ENCODE measurements at regions not wholly inside any gene's neighbourhood (a gene's known extent, or its start where the extent isn't known, plus 50 kb on each side); places are given as distances from the start of the nearest gene placed in this dataset.

DNA sequence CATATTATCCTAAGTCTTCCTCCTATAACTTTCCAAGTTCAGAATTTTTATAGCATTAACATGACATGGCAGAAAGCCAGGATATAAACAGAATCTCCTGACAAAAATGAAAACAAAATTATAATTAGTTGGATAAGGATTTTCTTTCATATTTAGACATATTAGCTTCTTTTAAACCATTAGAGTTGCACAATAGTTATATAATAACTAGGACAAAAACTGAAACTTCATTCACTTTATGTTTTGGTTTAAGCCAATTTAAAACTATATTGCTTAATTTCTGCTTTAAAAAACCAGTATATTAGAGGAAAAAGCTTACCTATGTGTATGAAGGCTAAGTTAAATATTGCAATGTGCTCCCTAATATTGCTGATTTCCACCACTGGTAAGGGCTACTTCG is 254.8 kb downstream of the GPD2 start:
- H3K4me3 ChIP-seq (replicated peaks; ENCODE audit: low read depth, low read length) = no peak overlapping the region
- no peak for DNase-seq (ENCODE audit: extremely low read depth, low read depth)
- TF ChIP-seq, protein P1, sequence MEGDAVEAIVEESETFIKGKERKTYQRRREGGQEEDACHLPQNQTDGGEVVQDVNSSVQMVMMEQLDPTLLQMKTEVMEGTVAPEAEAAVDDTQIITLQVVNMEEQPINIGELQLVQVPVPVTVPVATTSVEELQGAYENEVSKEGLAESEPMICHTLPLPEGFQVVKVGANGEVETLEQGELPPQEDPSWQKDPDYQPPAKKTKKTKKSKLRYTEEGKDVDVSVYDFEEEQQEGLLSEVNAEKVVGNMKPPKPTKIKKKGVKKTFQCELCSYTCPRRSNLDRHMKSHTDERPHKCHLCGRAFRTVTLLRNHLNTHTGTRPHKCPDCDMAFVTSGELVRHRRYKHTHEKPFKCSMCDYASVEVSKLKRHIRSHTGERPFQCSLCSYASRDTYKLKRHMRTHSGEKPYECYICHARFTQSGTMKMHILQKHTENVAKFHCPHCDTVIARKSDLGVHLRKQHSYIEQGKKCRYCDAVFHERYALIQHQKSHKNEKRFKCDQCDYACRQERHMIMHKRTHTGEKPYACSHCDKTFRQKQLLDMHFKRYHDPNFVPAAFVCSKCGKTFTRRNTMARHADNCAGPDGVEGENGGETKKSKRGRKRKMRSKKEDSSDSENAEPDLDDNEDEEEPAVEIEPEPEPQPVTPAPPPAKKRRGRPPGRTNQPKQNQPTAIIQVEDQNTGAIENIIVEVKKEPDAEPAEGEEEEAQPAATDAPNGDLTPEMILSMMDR (IDR thresholded peaks at IDR 0.05; ENCODE audit: low read depth, low read length, missing control alignments) = no peak

DNA sequence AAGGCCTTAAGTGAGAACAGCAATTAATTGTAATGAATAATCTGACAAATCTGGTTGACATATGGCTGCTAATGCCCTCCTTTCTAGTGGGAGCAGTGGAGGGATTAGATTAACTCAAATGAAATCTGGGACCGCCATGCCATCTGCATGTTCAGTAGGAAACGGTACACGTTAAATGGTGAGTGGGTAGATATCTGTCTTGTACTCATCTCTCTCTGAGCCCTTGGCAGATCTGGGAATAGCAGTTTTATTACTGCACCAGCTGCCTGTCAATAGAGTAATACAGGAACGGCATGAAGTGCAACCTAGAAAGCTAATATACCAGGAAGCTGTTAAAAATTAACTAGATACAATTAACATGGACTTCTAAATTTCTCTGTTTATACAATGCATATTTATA is 258.8 kb downstream of the GPD2 start:
- TF ChIP-seq, protein P1 (IDR thresholded peaks at IDR 0.05; ENCODE audit: low read depth, low read length, missing control alignments) = no peak
- no peak for DNase-seq (ENCODE audit: extremely low read depth, low read depth)
- H3K4me3 ChIP-seq (replicated peaks; ENCODE audit: low read depth, low read length) = no peak overlapping the region

DNA sequence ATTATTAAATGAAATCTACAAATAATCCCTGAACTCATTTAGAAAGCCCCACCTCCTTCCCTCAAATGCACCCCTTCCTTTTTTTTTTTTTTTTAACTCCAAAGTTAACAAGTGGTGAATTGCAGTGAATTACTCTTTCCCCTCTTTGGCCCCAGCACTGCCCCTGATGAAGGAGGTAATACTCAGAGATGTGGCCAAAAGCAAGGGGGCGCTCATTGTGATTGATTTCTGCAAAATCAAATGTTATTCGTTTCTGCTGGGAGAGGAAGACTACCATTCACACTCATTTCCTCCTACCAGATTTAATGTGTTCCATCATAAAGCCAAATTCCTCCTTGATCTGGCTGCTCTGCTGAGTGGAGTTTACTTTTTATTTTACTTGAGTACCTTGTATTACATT is 259.4 kb downstream of the GPD2 start:
- DNase-seq (ENCODE audit: extremely low read depth, low read depth) = no peak
- TF ChIP-seq, protein P1 (IDR thresholded peaks at IDR 0.05; ENCODE audit: low read depth, low read length, missing control alignments) = no peak

DNA sequence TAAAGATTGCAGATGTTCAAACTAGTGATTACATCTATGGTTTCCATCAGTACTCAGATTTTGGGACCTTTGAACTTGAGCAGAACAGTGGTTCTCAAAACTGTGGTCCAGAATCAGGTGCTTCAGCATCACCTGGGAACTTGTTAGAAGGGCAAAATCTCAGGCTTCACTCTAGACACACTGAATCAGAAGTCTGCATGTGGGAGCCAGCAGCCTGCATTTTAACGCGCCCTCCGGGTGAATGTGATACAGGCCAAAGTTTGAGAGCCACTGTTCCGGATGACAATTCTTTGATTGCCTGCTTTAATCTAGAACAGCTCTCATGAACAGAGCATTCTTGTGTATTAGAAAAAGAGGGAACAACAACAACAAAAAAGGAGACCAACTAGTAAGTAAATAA is 261.7 kb downstream of the GPD2 start:
- no peak overlapping the region for H3K4me3 ChIP-seq (replicated peaks; ENCODE audit: low read depth, low read length)
- TF ChIP-seq, protein P1 (IDR thresholded peaks at IDR 0.05; ENCODE audit: low read depth, low read length, missing control alignments) = no peak
- no peak for DNase-seq (ENCODE audit: extremely low read depth, low read depth)

More for the DNA sequence above, 259.4 kb downstream of the GPD2 start:
- no peak overlapping the region for H3K4me3 ChIP-seq (replicated peaks; ENCODE audit: low read depth, low read length)

DNA sequence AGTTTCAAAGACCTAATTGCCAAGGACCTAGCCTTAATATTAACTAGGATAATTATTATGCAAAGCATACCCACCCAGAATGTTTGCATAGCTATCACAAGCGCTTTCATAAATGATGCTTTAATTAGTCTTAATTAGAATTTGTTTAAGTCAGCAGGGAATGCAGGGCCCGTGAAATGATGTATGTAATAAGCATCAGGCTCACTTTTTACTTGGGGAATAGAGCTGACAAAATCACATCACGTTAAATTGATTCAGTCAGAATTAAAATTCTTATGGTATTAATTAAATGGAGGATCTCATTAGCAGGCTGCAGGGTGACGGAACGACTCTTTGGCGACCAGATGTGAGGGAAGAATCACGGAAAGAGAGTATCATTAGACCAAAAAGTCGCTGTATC is 264.5 kb downstream of the GPD2 start:
- no peak overlapping the region for H3K4me3 ChIP-seq (replicated peaks; ENCODE audit: low read depth, low read length)
- TF ChIP-seq, protein P1 (IDR thresholded peaks at IDR 0.05; ENCODE audit: low read depth, low read length, missing control alignments) = no peak
- DNase-seq (ENCODE audit: extremely low read depth, low read depth) = no peak

DNA sequence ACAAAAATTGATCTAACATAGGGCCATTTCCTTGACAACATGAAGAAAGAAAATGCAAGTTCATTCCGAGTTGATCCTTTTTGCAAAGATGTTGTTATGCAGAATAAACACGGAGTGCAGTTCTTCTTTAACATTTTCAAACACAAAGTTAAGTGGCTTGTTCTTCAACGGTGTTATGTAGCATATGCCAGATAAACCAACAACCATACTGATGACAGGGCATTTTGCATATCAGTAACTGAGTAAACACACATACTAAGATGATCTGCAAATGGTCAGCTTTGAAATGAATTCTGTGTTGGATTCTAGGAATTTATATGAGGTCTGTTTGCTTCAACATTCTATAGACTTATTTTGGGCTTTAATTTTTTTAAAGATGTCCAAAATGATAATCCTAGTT is 266.4 kb downstream of the GPD2 start:
- TF ChIP-seq, protein P1 (IDR thresholded peaks at IDR 0.05; ENCODE audit: low read depth, low read length, missing control alignments) = no peak
- H3K4me3 ChIP-seq (replicated peaks; ENCODE audit: low read depth, low read length) = no peak overlapping the region
- DNase-seq (ENCODE audit: extremely low read depth, low read depth) = no peak

DNA sequence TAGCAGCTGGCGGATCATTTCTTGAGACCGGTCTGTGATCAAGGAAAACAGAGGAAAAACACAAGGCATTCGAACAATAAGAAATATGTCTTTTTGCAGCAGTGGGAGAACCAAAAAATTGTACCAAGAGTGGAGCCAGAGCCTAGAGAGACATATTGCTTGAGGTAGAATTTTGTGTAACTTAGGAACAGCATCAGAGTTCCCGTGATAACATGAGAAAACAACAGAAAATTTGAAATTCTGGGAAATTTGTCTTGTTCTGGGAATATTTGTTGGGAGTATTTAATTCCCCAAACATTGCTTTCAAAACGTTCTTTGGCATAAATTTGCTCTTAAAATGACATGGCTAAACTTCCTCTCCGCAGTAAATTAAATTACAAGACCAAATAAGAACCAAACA is 267.5 kb downstream of the GPD2 start:
- no peak for DNase-seq (ENCODE audit: extremely low read depth, low read depth)
- no peak overlapping the region for H3K4me3 ChIP-seq (replicated peaks; ENCODE audit: low read depth, low read length)
- TF ChIP-seq, protein P1 (IDR thresholded peaks at IDR 0.05; ENCODE audit: low read depth, low read length, missing control alignments) = no peak

Measured in HFF-Myc (cell line).